H1 (cell line): ENCODE measurements at regions not wholly inside any gene's neighbourhood (a gene's known extent, or its start where the extent isn't known, plus 50 kb on each side); places are given as distances from the start of the nearest gene placed in this dataset.

ENCODE experiments used
- CTCF ChIA-PET: fragments of 300-600 bp; sonication (Branson Sonifier 250); formaldehyde crosslinking; loops from one replicate; lab custom pipeline; 2021; ENCODE audit not compliant: partially characterized antibody; lab: Charles Lee
- POLR2A ChIA-PET: fragments of 300-600 bp; sonication (Branson Sonifier 250); formaldehyde crosslinking; loops from one replicate; lab custom pipeline; 2021; ENCODE audit warnings: inconsistent platforms; ENCODE audit not compliant: partially characterized antibody; lab: Charles Lee
- DNase-seq, 2 experiments: peaks; one replicate each; pipeline versions ENCODE4 v3.0.0 to v3.0.0-alpha.2; 2010 to 2022; ENCODE audit warnings: low spot score in 2 of 2, low read depth in 1 of 2, mixed read lengths in 1 of 2
- FAIRE-seq: peaks from 2 replicates; lab custom pipeline; 2011; peaks lifted over from hg19 to GRCh38; lab: Jason Lieb, UNC
- H2AFZ ChIP-seq: 2 replicates; pipeline ENCODE4 v1.8.1; 2012; ENCODE audit warnings: low read length, inconsistent platforms
- H2AK5ac ChIP-seq: 2 replicates; pipeline ENCODE4 v1.6.1; 2013; ENCODE audit warnings: low read depth, low read length
- H2BK120ac ChIP-seq: replicated peaks from 2 replicates; pipeline ENCODE3; 2013; ENCODE audit warnings: low read depth, low read length, inconsistent platforms
- H2BK12ac ChIP-seq: 2 replicates; pipeline ENCODE4 v1.6.1; 2013; ENCODE audit warnings: low read depth, low read length
- H2BK15ac ChIP-seq: 2 replicates; pipeline ENCODE4 v1.6.1; 2013; ENCODE audit warnings: low read length
- H2BK20ac ChIP-seq: 2 replicates; pipeline ENCODE4 v1.6.1; 2013; ENCODE audit warnings: low read length
- H2BK5ac ChIP-seq: 2 replicates; pipeline ENCODE4 v1.6.1; 2013; ENCODE audit warnings: low read depth, low read length
- H3K14ac ChIP-seq: 2 replicates; pipeline ENCODE4 v1.6.1; 2013; ENCODE audit warnings: inconsistent platforms; ENCODE audit not compliant: insufficient read length
- H3K18ac ChIP-seq: 2 replicates; pipeline ENCODE4 v1.6.1; 2013; ENCODE audit warnings: low read length; ENCODE audit errors: extremely low read depth
- H3K23ac ChIP-seq: 2 replicates; pipeline ENCODE4 v1.6.1; 2013; ENCODE audit warnings: inconsistent platforms; ENCODE audit not compliant: insufficient read length
- H3K23me2 ChIP-seq: 2 replicates; pipeline ENCODE4 v1.6.1; 2013; ENCODE audit warnings: low read depth, low read length
- H3K27ac ChIP-seq: 2 replicates; pipeline ENCODE4 v1.6.1; 2011; ENCODE audit warnings: low read depth, low read length, inconsistent platforms
- H3K27me3 ChIP-seq, 4 experiments: replicated peaks in 1 of 4; 1 replicate in 1 of 4; 2 replicates in 3 of 4; pipeline versions ENCODE4 v1.6.1 to v1.8.1; 2011 to 2013; ENCODE audit warnings: low read length in 3 of 4, mild to moderate bottlenecking in 3 of 4, inconsistent platforms in 2 of 4, mixed read lengths in 2 of 4, moderate library complexity in 1 of 4; ENCODE audit not compliant: control insufficient read depth in 3 of 4, insufficient read depth in 3 of 4; ENCODE audit errors: extremely low read depth in 1 of 4
- H3K36me3 ChIP-seq, 4 experiments: 2 replicates each; pipeline versions ENCODE4 v1.6.1 to v1.8.1; 2011 to 2013; ENCODE audit warnings: mild to moderate bottlenecking in 4 of 4, low read length in 3 of 4, moderate library complexity in 2 of 4, control low read depth in 1 of 4, inconsistent platforms in 1 of 4; ENCODE audit not compliant: insufficient read depth in 4 of 4, control insufficient read depth in 2 of 4
- H3K4ac ChIP-seq: replicated peaks from 2 replicates; pipeline ENCODE3; 2013; ENCODE audit warnings: low read length, low read depth, mixed read lengths, inconsistent platforms; ENCODE audit not compliant: insufficient read length
- H3K4me1 ChIP-seq, 4 experiments: replicated peaks in 1 of 4; 1 replicate in 1 of 4; 2 replicates in 3 of 4; pipeline versions ENCODE4 v1.6.1 to v1.8.1; 2011 to 2013; ENCODE audit warnings: low read length in 3 of 4, inconsistent platforms in 2 of 4, mixed read lengths in 1 of 4; ENCODE audit not compliant: insufficient read depth in 4 of 4, control insufficient read depth in 3 of 4
- H3K4me2 ChIP-seq, 2 experiments: 2 replicates each; pipeline versions ENCODE4 v1.6.1 to v1.8.1; 2011 to 2013; ENCODE audit warnings: low read depth in 2 of 2, low read length in 2 of 2, control low read depth in 1 of 2, inconsistent platforms in 1 of 2, mild to moderate bottlenecking in 1 of 2; ENCODE audit not compliant: insufficient read depth in 1 of 2
- H3K4me3 ChIP-seq, 4 experiments: fragments of 200-600, 300-600 bp in 1 of 4; sonication (generic), shearing (Covaris generic), sonication (Bioruptor Twin) in 1 of 4; 2 replicates each; pipeline versions ENCODE4 v1.5.1 to v1.8.1; 2011 to 2016; ENCODE audit warnings: low read length in 4 of 4, low read depth in 3 of 4, control low read depth in 2 of 4, inconsistent platforms in 2 of 4, mild to moderate bottlenecking in 2 of 4, mixed read lengths in 1 of 4, moderate library complexity in 1 of 4; ENCODE audit not compliant: insufficient read depth in 2 of 4; ENCODE audit errors: extremely low read depth in 1 of 4
- H3K56ac ChIP-seq: replicated peaks from 2 replicates; pipeline ENCODE3; 2013; ENCODE audit warnings: low read depth, mild to moderate bottlenecking, mixed read lengths, low read length, inconsistent platforms; ENCODE audit not compliant: insufficient read length
- H3K79me1 ChIP-seq: 2 replicates; pipeline ENCODE4 v1.6.1; 2013; ENCODE audit warnings: low read depth, low read length, control low read depth
- H3K79me2 ChIP-seq, 2 experiments: 2 replicates each; pipeline versions ENCODE4 v1.6.1 to v1.8.1; 2012 to 2013; ENCODE audit warnings: low read length in 2 of 2, mild to moderate bottlenecking in 2 of 2, inconsistent platforms in 1 of 2; ENCODE audit not compliant: insufficient read depth in 2 of 2, control insufficient read depth in 1 of 2
- H3K9ac ChIP-seq, 4 experiments: replicated peaks in 1 of 4; 1 replicate in 1 of 4; 2 replicates in 3 of 4; pipeline versions ENCODE4 v1.6.1 to v1.8.1; 2011 to 2013; ENCODE audit warnings: low read depth in 3 of 4, low read length in 3 of 4, control low read depth in 2 of 4, mild to moderate bottlenecking in 2 of 4, moderate library complexity in 2 of 4, inconsistent platforms in 1 of 4; ENCODE audit errors: extremely low read depth in 1 of 4
- H3K9me3 ChIP-seq, 2 experiments: 2 replicates each; pipeline versions ENCODE4 v1.6.1 to v1.8.1; 2012 to 2013; ENCODE audit warnings: mild to moderate bottlenecking in 2 of 2, moderate library complexity in 2 of 2, control low read depth in 1 of 2, inconsistent platforms in 1 of 2, low read depth in 1 of 2, low read length in 1 of 2, mixed read lengths in 1 of 2; ENCODE audit not compliant: insufficient read depth in 2 of 2
- H4K20me1 ChIP-seq, 2 experiments: replicated peaks in 1 of 2; 2 replicates each; pipeline versions ENCODE3 to v1.8.1; 2011 to 2013; ENCODE audit warnings: inconsistent platforms in 2 of 2, low read length in 2 of 2, mild to moderate bottlenecking in 1 of 2; ENCODE audit not compliant: insufficient read depth in 2 of 2, control insufficient read depth in 1 of 2
- H4K5ac ChIP-seq: 2 replicates; pipeline ENCODE4 v1.6.1; 2013; ENCODE audit warnings: low read length, low read depth, mixed read lengths, inconsistent platforms; ENCODE audit not compliant: insufficient read length
- H4K8ac ChIP-seq: 2 replicates; pipeline ENCODE4 v1.8.0; 2013; ENCODE audit warnings: mild to moderate bottlenecking, moderate library complexity, low read length, inconsistent platforms; ENCODE audit not compliant: insufficient read depth; ENCODE audit errors: extremely low read depth
- H4K91ac ChIP-seq: replicated peaks from 2 replicates; pipeline ENCODE3; 2013; ENCODE audit warnings: low read length, mixed read lengths, inconsistent platforms; ENCODE audit not compliant: insufficient read length
- SRF ChIP-seq: IDR thresholded peaks from 2 replicates; pipeline ENCODE4 v1.6.1; 2011; ENCODE audit warnings: mild to moderate bottlenecking, low read depth, low read length, moderate library complexity
- WGBS, 2 experiments: shearing (Covaris generic) in 1 of 2; methylation state at CpG; one replicate each; pipeline versions ENCODE4 v1.1.6 to v1.1.7; 2013 to 2015; ENCODE audit warnings: low lambda C conversion rate in 2 of 2, mixed read lengths in 2 of 2, inconsistent platforms in 1 of 2, low coverage in 1 of 2, missing lambda C conversion rate in 1 of 2; ENCODE audit not compliant: insufficient replicate concordance in 2 of 2, insufficient coverage in 1 of 2, insufficient read length in 1 of 2; ENCODE audit errors: extremely low coverage in 1 of 2, missing lambda C conversion rate in 1 of 2; 5-methylcytosine and 5-hydroxymethylcytosine counted together
- TF ChIP-seq, protein P1 (sequence below): IDR thresholded peaks from 2 replicates; pipeline ENCODE4 v1.6.1; 2012; ENCODE audit warnings: inconsistent platforms

GRCh38 chr1:30508611-30509010 lies 214.8 kb downstream of the MATN1 start:
- ChIA-PET POLR2A (no interaction called here), CTCF (no interaction called here)
- 90% methylated on average over 12 of the region's 12 CpGs; no CpG with 5 or more reads in 1 of the 2 experiments for WGBS, 2 experiments
- TF ChIP-seq, protein P1, sequence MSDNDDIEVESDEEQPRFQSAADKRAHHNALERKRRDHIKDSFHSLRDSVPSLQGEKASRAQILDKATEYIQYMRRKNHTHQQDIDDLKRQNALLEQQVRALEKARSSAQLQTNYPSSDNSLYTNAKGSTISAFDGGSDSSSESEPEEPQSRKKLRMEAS, result no peak
- TF ChIP-seq SRF, result no peak
- no peak overlapping the region for H2BK120ac ChIP-seq
- H3K4ac ChIP-seq, result no peak overlapping the region
- H3K9me3 ChIP-seq, result no peaks in the 10 kb centered on the region
- H3K23me2 ChIP-seq, result no peaks in the 10 kb centered on the region; the same call in 1 of the 2 replicates
- H3K14ac ChIP-seq, result no peak overlapping the region
- no peak overlapping the region for H4K91ac ChIP-seq
- no peak overlapping the region for H2BK12ac ChIP-seq
- H3K56ac ChIP-seq, result no peak overlapping the region
- no peak overlapping the region for H3K27ac ChIP-seq
- no peaks in the 10 kb centered on the region for H3K79me2 ChIP-seq
- no peak for FAIRE-seq
- H3K4me1 ChIP-seq, result peaks cover 3 to 13% (median 8%) of the 10 kb centered on the region in 4 experiments; a peak in 5 of 7 replicates
- no peak overlapping the region for H3K9ac ChIP-seq
- H2AK5ac ChIP-seq, result no peak overlapping the region
- peak in 1 of 2 experiments; percentile 29 for DNase-seq
- H2BK15ac ChIP-seq, result no peak overlapping the region
- no peaks in the 10 kb centered on the region for H3K27me3 ChIP-seq
- no peak overlapping the region for H2AFZ ChIP-seq
- no peak overlapping the region for H3K4me3 ChIP-seq
- H4K8ac ChIP-seq, result no peak overlapping the region
- no peaks in the 10 kb centered on the region for H3K36me3 ChIP-seq
- H2BK5ac ChIP-seq, result no peak overlapping the region
- no peaks in the 10 kb centered on the region for H3K79me1 ChIP-seq
- H4K5ac ChIP-seq, result no peak overlapping the region
- no peak overlapping the region for H2BK20ac ChIP-seq
- no peak overlapping the region for H3K23ac ChIP-seq
- H3K4me2 ChIP-seq, result no peak overlapping the region
- no peak overlapping the region for H3K18ac ChIP-seq
- H4K20me1 ChIP-seq, result no peaks in the 10 kb centered on the region
